Testis (tissue), 2 donors: ENCODE measurements at regions not wholly inside any gene's neighbourhood (a gene's known extent, or its start where the extent isn't known, plus 50 kb on each side); places are given as distances from the start of the nearest gene placed in this dataset.

Source experiments
- DNase-seq: peaks from one replicate; pipeline ENCODE4 v3.0.0-alpha.2; 2019
- H3K27ac ChIP-seq, 2 donors: fragments of 200-600 bp; sonication (generic); one replicate each; pipeline ENCODE4 v1.5.1; 2019
- H3K27me3 ChIP-seq: fragments of 200-600 bp; sonication (generic); one replicate; pipeline ENCODE4 v1.5.1; 2019
- H3K36me3 ChIP-seq: fragments of 200-600 bp; sonication (generic); one replicate; pipeline ENCODE4 v1.5.1; 2017; ENCODE audit warnings: low read depth; ENCODE audit errors: missing control alignments
- H3K4me1 ChIP-seq: fragments of 200-600 bp; sonication (generic); one replicate; pipeline ENCODE4 v1.5.1; 2019
- H3K4me3 ChIP-seq, 2 donors: fragments of 200-600 bp; sonication (generic); one replicate each; pipeline ENCODE4 v1.5.1; 2017 to 2019
- H3K9me3 ChIP-seq: fragments of 200-600 bp; sonication (generic); one replicate; pipeline ENCODE4 v1.5.1; 2017
- CTCF ChIP-seq, 3 experiments: fragments of 450-650 bp in 2 of 3; fragments of 200-600 bp in 1 of 3; sonication (generic) in 1 of 3; IDR thresholded peaks; one replicate each; pipeline ENCODE4 v1.5.1; 2016 to 2019; ENCODE audit warnings: antibody characterized with exemption in 3 of 3, mild to moderate bottlenecking in 2 of 3, moderate library complexity in 1 of 3
- POLR2A ChIP-seq: fragments of 450-650 bp; IDR thresholded peaks from one replicate; pipeline ENCODE4 v1.6.1; 2017; ENCODE audit warnings: antibody characterized with exemption, mild to moderate bottlenecking, moderate library complexity
- WGBS, 2 donors: methylation state at CpG; one replicate each; pipeline ENCODE4 v1.1.5; 2018; 5-methylcytosine and 5-hydroxymethylcytosine counted together
- intact Hi-C: fragments of 100-400 bp; cut with DNase I; formaldehyde crosslinking; loops from one replicate; pipeline ENCODE4 v1.15.1; 2023; ENCODE audit warnings: low total_unique reads

- H3K4me3 ChIP-seq: no peak overlapping the region
- peaks cover 7% of the 10 kb centered on the region for H3K4me1 ChIP-seq
- 94 to 96% methylated on average over 4 of the region's 4 CpGs for WGBS, 2 donors
- H3K36me3 ChIP-seq: no peaks in the 10 kb centered on the region
- no peak for DNase-seq
- no peaks in the 10 kb centered on the region for H3K9me3 ChIP-seq
- H3K27me3 ChIP-seq: no peaks in the 10 kb centered on the region
- H3K27ac ChIP-seq: no peak overlapping the region
- TF ChIP-seq POLR2A (no peak), CTCF (IDR thresholded peaks at IDR 0.05) (no peak)
- intact Hi-C loops: no loop called here
Observed at GRCh38 chr13:80010846-80011245, 330.1 kb downstream of the SPRY2 start.

- Histone ChIP-seq H3K4me1 (peaks cover 7% of the 10 kb centered on the region), H3K27me3 (no peaks in the 10 kb centered on the region), H3K4me3 (no peak overlapping the region), H3K27ac (no peak overlapping the region), H3K36me3 (no peaks in the 10 kb centered on the region), H3K9me3 (no peaks in the 10 kb centered on the region)
- WGBS, 2 donors: 94 to 95% methylated on average over 6 of the region's 6 CpGs
- no peak for DNase-seq
- intact Hi-C loops: no loop called here
- no peak for TF ChIP-seq CTCF (IDR thresholded peaks at IDR 0.05)
- no peak for TF ChIP-seq POLR2A
Observed at GRCh38 chr13:80010286-80010831, 330.6 kb downstream of the SPRY2 start.

GRCh38 chr13:80009760-80010159, 331.2 kb downstream of the SPRY2 start:
- no peaks in the 10 kb centered on the region for H3K9me3 ChIP-seq
- H3K4me1 ChIP-seq: peaks cover 7% of the 10 kb centered on the region
- H3K27me3 ChIP-seq: no peaks in the 10 kb centered on the region
- H3K36me3 ChIP-seq: no peaks in the 10 kb centered on the region
- H3K27ac ChIP-seq: no peak overlapping the region
- H3K4me3 ChIP-seq: no peak overlapping the region
- no peak for DNase-seq
- intact Hi-C loops: no loop called here
- TF ChIP-seq POLR2A: no peak
- no peak for TF ChIP-seq CTCF (IDR thresholded peaks at IDR 0.05)

DNA sequence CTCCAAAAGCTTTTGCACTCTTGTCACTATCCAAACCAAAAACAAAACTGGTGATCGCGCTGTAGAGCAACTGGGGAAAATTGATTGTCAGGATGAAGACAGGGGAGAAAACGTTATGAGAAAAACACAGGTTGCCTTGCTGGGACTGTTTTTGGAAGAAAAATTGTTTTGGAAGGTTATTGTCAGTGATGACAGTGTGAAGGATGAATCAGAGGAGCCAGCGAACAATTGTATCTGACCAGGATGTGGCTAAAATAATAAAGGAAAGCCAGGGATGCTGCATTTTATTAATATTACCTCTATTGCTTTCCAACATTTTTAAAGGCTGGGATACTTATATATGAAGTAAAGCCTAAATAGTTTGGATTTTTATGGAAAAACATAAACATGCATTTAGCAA, 334.0 kb downstream of the SPRY2 start:
- DNase-seq: no peak
- Histone ChIP-seq H3K27ac (no peak overlapping the region), H3K36me3 (no peaks in the 10 kb centered on the region), H3K9me3 (no peaks in the 10 kb centered on the region), H3K27me3 (no peaks in the 10 kb centered on the region), H3K4me3 (no peak overlapping the region), H3K4me1 (peaks cover 4% of the 10 kb centered on the region)
- intact Hi-C loops: no loop called here
- 93 to 94% methylated on average over 4 of the region's 4 CpGs for WGBS, 2 donors
- no peak for TF ChIP-seq CTCF (IDR thresholded peaks at IDR 0.05)
- TF ChIP-seq POLR2A: no peak

- H3K27ac ChIP-seq: no peak overlapping the region
- no peak for DNase-seq
- H3K4me3 ChIP-seq: no peak overlapping the region
- TF ChIP-seq POLR2A (no peak), CTCF (IDR thresholded peaks at IDR 0.05) (no peak)
- H3K27me3 ChIP-seq: no peaks in the 10 kb centered on the region
- no peaks in the 10 kb centered on the region for H3K4me1 ChIP-seq
- no peaks in the 10 kb centered on the region for H3K36me3 ChIP-seq
- intact Hi-C loops: no loop called here
- no peaks in the 10 kb centered on the region for H3K9me3 ChIP-seq
Observed at GRCh38 chr13:80001510-80001842, 339.4 kb downstream of the SPRY2 start.
